Choroid plexus epithelial cell (primary cell): ENCODE measurements at regions not wholly inside any gene's neighbourhood (a gene's known extent, or its start where the extent isn't known, plus 50 kb on each side); places are given as distances from the start of the nearest gene placed in this dataset.
A peak's percentile ranks its signal among the peaks of the same experiment; 100 is the strongest.
"Not testable (repeated sequence)": the region's sequence is repeated elsewhere in the genome, so short reads cannot be mapped to it uniquely, and the experiment has no call there.

Source experiments
- DNase-seq: peaks from one replicate; pipeline ENCODE4 v3.0.0-alpha.2; 2010; ENCODE audit warnings: low read depth
- H3K4me3 ChIP-seq: 2 replicates; pipeline ENCODE4 v1.5.1; 2011; ENCODE audit warnings: low read depth, mild to moderate bottlenecking, control low read depth, low read length, moderate library complexity
- TF ChIP-seq, protein P1 (sequence below): conservative IDR thresholded peaks from 2 replicates; pipeline ENCODE4 v1.5.1; 2011; ENCODE audit warnings: low read depth, mild to moderate bottlenecking, control low read depth, inconsistent platforms, low read length, moderate library complexity

DNA sequence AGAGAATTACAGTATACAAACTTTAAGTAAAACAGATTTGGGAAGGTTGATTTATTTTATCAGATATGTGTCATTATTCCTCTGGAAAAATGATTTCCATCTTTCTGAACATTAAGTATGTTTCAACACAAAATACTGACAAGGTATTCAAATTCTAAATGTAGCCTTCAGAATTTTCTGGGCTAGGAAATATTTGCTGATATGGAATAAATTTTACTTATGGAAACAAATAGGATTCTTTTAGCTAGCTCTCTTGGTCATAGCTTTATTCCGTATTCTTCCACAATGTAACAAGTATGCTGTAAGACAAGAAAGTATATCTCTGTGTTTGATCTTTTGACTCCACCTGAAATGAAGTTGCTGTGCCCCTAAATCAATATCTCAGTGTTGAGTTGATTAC, 1125.2 kb upstream of the CITED2 start:
- H3K4me3 ChIP-seq = no peak overlapping the region
- DNase-seq = no peak
- TF ChIP-seq, protein P1, sequence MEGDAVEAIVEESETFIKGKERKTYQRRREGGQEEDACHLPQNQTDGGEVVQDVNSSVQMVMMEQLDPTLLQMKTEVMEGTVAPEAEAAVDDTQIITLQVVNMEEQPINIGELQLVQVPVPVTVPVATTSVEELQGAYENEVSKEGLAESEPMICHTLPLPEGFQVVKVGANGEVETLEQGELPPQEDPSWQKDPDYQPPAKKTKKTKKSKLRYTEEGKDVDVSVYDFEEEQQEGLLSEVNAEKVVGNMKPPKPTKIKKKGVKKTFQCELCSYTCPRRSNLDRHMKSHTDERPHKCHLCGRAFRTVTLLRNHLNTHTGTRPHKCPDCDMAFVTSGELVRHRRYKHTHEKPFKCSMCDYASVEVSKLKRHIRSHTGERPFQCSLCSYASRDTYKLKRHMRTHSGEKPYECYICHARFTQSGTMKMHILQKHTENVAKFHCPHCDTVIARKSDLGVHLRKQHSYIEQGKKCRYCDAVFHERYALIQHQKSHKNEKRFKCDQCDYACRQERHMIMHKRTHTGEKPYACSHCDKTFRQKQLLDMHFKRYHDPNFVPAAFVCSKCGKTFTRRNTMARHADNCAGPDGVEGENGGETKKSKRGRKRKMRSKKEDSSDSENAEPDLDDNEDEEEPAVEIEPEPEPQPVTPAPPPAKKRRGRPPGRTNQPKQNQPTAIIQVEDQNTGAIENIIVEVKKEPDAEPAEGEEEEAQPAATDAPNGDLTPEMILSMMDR = no peak

DNA sequence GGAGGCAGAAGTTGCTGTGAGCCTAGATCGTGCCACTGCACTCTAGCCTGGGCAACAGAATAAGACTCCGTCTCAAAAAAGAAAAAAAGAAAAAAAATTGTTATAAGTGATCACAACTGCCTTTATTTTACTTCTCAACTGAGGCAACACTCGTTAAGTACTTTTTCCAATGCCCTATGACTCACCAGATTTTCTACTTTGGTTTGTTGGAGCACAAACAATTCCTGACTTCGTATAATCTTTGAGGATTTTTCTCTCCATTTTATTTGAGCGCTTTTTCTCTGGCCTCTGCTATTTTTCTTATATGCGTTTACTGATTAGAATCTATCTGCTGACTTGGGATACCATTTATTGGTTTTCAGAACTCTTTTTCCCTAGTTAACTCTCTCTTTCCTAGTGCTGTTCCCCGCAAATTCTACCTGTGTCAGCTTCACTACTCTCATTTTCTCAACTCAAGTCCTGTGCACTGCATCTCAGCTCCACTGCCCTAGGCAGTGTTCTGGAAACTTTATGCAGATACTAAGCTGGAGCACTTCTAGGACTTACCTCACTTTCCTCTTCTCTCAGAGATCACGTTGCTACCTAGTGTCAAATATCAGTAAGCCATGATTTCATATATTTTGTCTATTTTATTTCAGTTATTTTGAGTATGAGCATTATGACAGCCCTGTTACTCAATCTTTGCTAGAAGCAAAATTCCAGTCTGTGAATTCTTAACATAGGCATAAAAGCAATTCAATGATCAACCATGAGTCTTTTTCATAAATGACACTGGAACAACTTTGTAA, 1120.1 kb upstream of the CITED2 start:
- TF ChIP-seq, protein P1 = no peak
- no peak overlapping the region for H3K4me3 ChIP-seq
- peak; percentile 63 for DNase-seq

DNA sequence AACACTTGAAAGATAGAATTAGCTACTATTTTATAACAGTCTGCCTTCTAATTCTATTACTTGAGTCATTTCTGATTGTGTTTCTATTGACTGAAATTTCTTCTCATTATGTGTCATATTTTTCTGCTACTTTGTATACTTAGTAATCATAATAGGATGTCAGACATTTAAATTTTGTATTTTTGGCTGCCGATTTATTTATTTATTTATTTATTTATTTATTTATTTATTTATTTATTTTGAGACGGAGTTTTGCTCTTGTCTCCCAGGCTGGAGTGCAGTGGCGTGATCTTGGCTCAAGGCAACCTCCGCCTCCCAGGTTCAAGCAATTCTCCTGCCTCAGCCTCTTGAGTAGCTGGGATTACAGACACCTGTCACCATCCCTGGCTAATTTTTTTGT, 1119.0 kb upstream of the CITED2 start:
- not testable (repeated sequence) for DNase-seq, H3K4me3 ChIP-seq

DNA sequence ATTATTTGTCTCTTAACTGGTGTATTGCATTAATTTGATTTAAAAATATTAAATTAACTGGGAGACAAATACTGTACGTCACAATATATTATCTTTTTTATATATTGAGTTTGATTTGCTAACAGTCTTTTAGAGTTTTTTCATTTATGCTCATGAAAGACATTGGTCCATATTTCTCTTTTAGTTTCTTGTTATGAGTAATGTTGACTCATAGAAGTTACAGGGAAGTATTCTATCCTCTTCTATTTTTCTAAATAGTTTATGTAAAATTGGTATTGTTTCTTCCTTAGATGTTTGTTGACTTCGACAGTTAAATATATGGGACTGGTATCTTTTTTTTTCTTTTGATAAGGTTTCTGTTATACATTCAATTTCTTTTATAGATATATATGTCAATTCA, 1115.6 kb upstream of the CITED2 start:
- TF ChIP-seq, protein P1 = no peak
- peak; percentile 26 for DNase-seq
- no peak overlapping the region for H3K4me3 ChIP-seq

DNA sequence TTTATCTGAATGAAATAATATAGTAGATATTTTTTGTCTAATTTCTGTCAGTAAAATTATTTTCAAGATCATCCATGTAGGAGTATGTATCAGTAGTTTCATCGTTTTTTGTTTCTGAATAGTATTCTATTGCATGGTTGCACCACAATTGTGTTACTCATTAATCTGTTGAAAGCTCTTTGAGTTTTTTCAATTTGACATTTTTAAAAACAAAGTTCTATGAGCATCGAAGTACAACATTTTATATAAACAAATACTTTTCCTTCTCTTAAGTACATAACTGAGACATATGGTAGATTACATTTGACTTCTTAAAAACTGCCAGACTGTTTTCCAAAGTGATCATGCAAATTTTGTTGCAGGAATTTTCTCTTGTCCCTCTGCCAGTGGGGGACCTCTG, 1113.1 kb upstream of the CITED2 start:
- TF ChIP-seq, protein P1 = no peak
- H3K4me3 ChIP-seq = no peak overlapping the region
- DNase-seq = peak; percentile 8

DNA sequence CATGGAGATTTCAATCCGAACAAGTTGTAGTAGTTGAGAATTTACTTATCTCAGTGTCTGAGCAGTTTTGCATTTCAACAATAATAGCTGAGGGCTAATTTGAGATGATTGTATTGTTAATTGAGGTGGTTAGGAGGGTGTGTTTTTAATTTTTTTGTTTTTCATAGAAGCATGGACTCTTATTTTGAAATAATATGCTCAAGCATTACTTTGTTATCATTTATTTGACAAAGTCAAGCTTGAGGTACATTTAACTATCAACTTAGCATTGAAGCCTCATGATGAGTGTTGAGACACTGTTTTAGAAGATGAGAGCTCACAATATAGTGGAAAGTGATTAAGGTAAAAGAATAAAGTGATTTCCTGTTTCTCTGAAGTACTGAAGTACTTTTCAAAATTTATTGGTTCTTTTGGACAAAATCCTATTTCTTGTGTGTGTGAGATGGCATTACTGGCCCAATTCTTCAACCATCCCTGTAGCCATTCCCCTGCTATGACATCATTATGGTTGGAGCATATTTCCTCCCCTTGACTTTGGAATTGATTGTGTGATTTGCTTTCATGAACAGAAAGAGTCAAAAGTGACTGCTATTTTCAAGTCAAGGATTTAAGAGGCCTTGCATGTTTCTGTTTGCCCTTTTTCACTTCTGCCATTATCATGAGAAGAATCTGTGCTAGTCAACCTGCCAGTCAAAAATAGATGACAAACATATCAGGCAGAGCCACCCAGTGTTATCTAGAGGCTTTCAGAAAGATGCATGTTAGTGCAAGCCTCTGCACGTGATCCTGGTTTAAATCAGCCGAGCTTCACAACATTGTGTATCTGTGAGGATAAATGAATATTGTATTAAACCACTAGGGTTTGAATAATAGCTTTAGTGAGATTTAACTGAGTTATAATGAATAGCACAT, 1112.3 kb upstream of the CITED2 start:
- peak; percentile 32 for DNase-seq
- H3K4me3 ChIP-seq = no peak overlapping the region
- TF ChIP-seq, protein P1 = no peak

DNA sequence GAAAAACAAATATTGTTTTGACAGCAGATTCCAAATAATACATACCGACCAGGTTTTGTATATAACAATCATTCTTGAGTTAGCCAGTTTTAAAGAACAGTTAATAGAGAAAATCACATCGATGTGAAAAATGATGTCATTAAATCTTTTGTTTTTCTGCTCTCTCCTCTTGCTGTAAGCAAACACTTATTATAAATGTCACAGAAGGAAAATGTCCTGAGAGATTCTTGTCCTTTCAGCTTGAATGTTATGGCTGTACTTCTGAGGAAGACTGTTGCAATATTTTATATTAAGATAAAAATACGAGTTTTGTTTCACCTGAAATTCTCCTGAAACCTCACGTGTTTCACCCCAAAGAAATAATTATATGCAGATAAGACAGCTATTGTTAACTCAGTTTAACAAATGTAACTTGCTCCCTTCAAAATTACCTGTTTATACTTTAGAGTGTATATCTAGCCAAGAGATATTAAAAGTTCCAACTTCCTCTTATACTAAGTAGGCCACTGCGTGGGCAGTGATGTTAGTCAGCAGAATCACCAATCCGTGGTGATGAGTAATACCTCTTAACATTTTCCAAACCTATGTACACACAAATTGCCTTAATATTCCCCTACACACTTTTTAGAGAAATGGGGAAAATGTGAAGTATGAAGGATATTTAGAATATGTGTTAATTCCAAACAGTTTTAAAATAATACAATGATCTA, 1111.4 kb upstream of the CITED2 start:
- TF ChIP-seq, protein P1 = no peak
- peak; percentile 96 for DNase-seq
- no peak overlapping the region for H3K4me3 ChIP-seq
